HCT116 (cell line): ENCODE measurements at regions not wholly inside any gene's neighbourhood (a gene's known extent, or its start where the extent isn't known, plus 50 kb on each side); places are given as distances from the start of the nearest gene placed in this dataset.

ENCODE experiments used
- ATAC-seq: fragments of 200-7000 bp; cut with Tn5 transposase; 2 replicates; pipeline ENCODE4 v1.9.1; 2020; ENCODE audit warnings: mild to moderate bottlenecking, moderate library complexity
- BruUV-seq: library from RNA; stranded (reverse); fragments of 400-500 nt; replicated peaks from 2 replicates; lab custom pipeline; 2021; lab: Mats Ljungman, UMichigan
- CTCF ChIA-PET: fragments of 300-600 bp; sonication (Branson Sonifier 250); formaldehyde crosslinking; loops from one replicate; lab custom pipeline; 2021; ENCODE audit warnings: antibody characterized with exemption; lab: Charles Lee
- POLR2A ChIA-PET: fragments of 300-600, 350-600 bp; sonication (Branson Sonifier 250); formaldehyde crosslinking; loops from one replicate; lab custom pipeline; 2021; ENCODE audit warnings: antibody characterized with exemption; lab: Charles Lee
- RAD21 ChIA-PET, 2 experiments: fragments of 300-600 bp; sonication (Branson Sonifier 250); formaldehyde crosslinking; loops; one replicate each; lab custom pipeline; 2023; ENCODE audit warnings: low total read pairs in 2 of 2; ENCODE audit not compliant: uncharacterized antibody in 2 of 2, unreplicated experiment in 2 of 2, low non-redundant PET in 1 of 2; lab: Charles Lee
- DNase-seq: peaks from one replicate; pipeline ENCODE4 v3.0.0-alpha.2; 2010; ENCODE audit warnings: low read depth, low spot score
- H2AFZ ChIP-seq: fragments of 200-600 bp; shearing (Covaris generic), sonication (generic); 2 replicates; pipeline ENCODE4 v1.6.1; 2017; ENCODE audit warnings: low read depth, mixed run types, mixed read lengths, antibody characterized with exemption, low read length; ENCODE audit not compliant: poor library complexity, severe bottlenecking
- H3K27ac ChIP-seq: 2 replicates; pipeline ENCODE4 v1.5.1; 2012; ENCODE audit warnings: low read depth, low read length
- H3K27me3 ChIP-seq: fragments of 200-600 bp; sonication (generic); 2 replicates; pipeline ENCODE4 v1.6.1; 2016; ENCODE audit warnings: mixed run types, low read length, mixed read lengths; ENCODE audit not compliant: insufficient read depth
- H3K36me3 ChIP-seq, 2 experiments: fragments of 200-500 bp in 1 of 2; fragments of 200-600 bp in 1 of 2; sonication (Bioruptor generic) in 1 of 2; sonication (generic) in 1 of 2; 2 replicates each; pipeline versions ENCODE4 v1.5.1 to v1.6.1; 2014 to 2016; ENCODE audit warnings: low read length in 2 of 2, inconsistent platforms in 1 of 2, mixed read lengths in 1 of 2, mixed run types in 1 of 2; ENCODE audit not compliant: insufficient read depth in 2 of 2, control insufficient read depth in 1 of 2
- H3K4me1 ChIP-seq, 2 experiments: fragments of 200-600 bp in 1 of 2; sonication (generic) in 1 of 2; 2 replicates each; pipeline versions ENCODE4 v1.5.1 to v1.6.1; 2012 to 2017; ENCODE audit warnings: low read length in 2 of 2, inconsistent platforms in 1 of 2, mild to moderate bottlenecking in 1 of 2, mixed read lengths in 1 of 2, mixed run types in 1 of 2, moderate library complexity in 1 of 2; ENCODE audit not compliant: insufficient read depth in 2 of 2, control insufficient read depth in 1 of 2
- H3K4me2 ChIP-seq: fragments of 200-600 bp; sonication (generic); 2 replicates; pipeline ENCODE4 v1.6.1; 2017; ENCODE audit warnings: mixed run types, low read length, mixed read lengths
- H3K4me3 ChIP-seq, 2 experiments: fragments of 200-600 bp in 1 of 2; sonication (generic) in 1 of 2; replicated peaks in 1 of 2; 2 replicates each; pipeline ENCODE4 v1.5.1; 2011 to 2016; ENCODE audit warnings: low read length in 2 of 2, control low read depth in 1 of 2, low read depth in 1 of 2, mild to moderate bottlenecking in 1 of 2, mixed read lengths in 1 of 2, mixed run types in 1 of 2
- H3K79me2 ChIP-seq: fragments of 200-600 bp; sonication (generic); 2 replicates; pipeline ENCODE4 v1.6.1; 2017; ENCODE audit warnings: mild to moderate bottlenecking, mixed run types, low read length, moderate library complexity, mixed read lengths; ENCODE audit not compliant: insufficient read depth
- H3K9ac ChIP-seq: fragments of 200-600 bp; sonication (generic); 2 replicates; pipeline ENCODE4 v1.6.1; 2016; ENCODE audit warnings: low read length, mixed read lengths
- H3K9me2 ChIP-seq: fragments of 200-600 bp; sonication (generic), shearing (Covaris generic); 2 replicates; pipeline ENCODE4 v1.6.1; 2017; ENCODE audit warnings: mixed run types, mild to moderate bottlenecking, moderate library complexity; ENCODE audit not compliant: insufficient read depth
- H3K9me3 ChIP-seq, 2 experiments: fragments of 200-500 bp in 1 of 2; fragments of 200-600 bp in 1 of 2; sonication (Bioruptor generic) in 1 of 2; sonication (generic) in 1 of 2; 2 replicates each; pipeline ENCODE4 v1.6.1; 2014 to 2017; ENCODE audit warnings: low read length in 2 of 2, mixed read lengths in 2 of 2, inconsistent platforms in 1 of 2, low read depth in 1 of 2, mild to moderate bottlenecking in 1 of 2, mixed run types in 1 of 2, moderate library complexity in 1 of 2; ENCODE audit not compliant: control insufficient read depth in 1 of 2, insufficient read depth in 1 of 2
- H4K20me1 ChIP-seq: fragments of 200-600 bp; sonication (generic), shearing (Covaris generic); 2 replicates; pipeline ENCODE4 v1.6.1; 2017; ENCODE audit warnings: mixed run types, mild to moderate bottlenecking, moderate library complexity; ENCODE audit not compliant: insufficient read depth
- CEBPB ChIP-seq: IDR thresholded peaks from 2 replicates; pipeline ENCODE4 v1.6.1; 2012; ENCODE audit warnings: low read depth
- RAD21 ChIP-seq: IDR thresholded peaks from 2 replicates; pipeline ENCODE4 v1.6.1; 2012; ENCODE audit warnings: low read depth, mild to moderate bottlenecking
- REST ChIP-seq: IDR thresholded peaks from 2 replicates; pipeline ENCODE4 v1.6.1; 2012; ENCODE audit warnings: low read depth
- intact Hi-C: fragments of 100-400 bp; cut with micrococcal nuclease; formaldehyde crosslinking; loops from 2 replicates; pipeline ENCODE4 v1.10.0; 2022
- TF ChIP-seq, protein P1 (sequence below), 3 experiments: fragments of 200-600 bp in 1 of 3; sonication (generic) in 1 of 3; IDR thresholded peaks in 2 of 3; conservative IDR thresholded peaks in 1 of 3; 2 replicates each; pipeline ENCODE4 v1.5.1; 2012 to 2017; ENCODE audit warnings: low read depth in 2 of 3, low read length in 2 of 3, antibody characterized with exemption in 1 of 3, borderline replicate concordance in 1 of 3, control low read depth in 1 of 3, mild to moderate bottlenecking in 1 of 3, mixed read lengths in 1 of 3, mixed run types in 1 of 3, moderate library complexity in 1 of 3; ENCODE audit not compliant: insufficient read depth in 1 of 3

- CTCF ChIA-PET, result no interaction called here
- TF ChIP-seq RAD21, result no peak
- TF ChIP-seq CEBPB, result no peak
- TF ChIP-seq, protein P1, sequence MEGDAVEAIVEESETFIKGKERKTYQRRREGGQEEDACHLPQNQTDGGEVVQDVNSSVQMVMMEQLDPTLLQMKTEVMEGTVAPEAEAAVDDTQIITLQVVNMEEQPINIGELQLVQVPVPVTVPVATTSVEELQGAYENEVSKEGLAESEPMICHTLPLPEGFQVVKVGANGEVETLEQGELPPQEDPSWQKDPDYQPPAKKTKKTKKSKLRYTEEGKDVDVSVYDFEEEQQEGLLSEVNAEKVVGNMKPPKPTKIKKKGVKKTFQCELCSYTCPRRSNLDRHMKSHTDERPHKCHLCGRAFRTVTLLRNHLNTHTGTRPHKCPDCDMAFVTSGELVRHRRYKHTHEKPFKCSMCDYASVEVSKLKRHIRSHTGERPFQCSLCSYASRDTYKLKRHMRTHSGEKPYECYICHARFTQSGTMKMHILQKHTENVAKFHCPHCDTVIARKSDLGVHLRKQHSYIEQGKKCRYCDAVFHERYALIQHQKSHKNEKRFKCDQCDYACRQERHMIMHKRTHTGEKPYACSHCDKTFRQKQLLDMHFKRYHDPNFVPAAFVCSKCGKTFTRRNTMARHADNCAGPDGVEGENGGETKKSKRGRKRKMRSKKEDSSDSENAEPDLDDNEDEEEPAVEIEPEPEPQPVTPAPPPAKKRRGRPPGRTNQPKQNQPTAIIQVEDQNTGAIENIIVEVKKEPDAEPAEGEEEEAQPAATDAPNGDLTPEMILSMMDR (IDR thresholded peaks at IDR 0.05 in 2 of 3, conservative IDR thresholded peaks at IDR 0.05 in 1 of 3; ENCODE audit: borderline replicate concordance in 1 of 3, insufficient read depth in 1 of 3, low read depth in 2 of 3, low read length in 2 of 3), result no peak
- TF ChIP-seq, all 23 proteins: peak for 0
- H3K79me2 ChIP-seq, result no peaks in the 10 kb centered on the region
- no peak overlapping the region for H3K4me3 ChIP-seq
- no peak for DNase-seq
- H3K4me2 ChIP-seq, result no peak overlapping the region
- no peaks in the 10 kb centered on the region for H3K27me3 ChIP-seq
- H3K4me1 ChIP-seq, result no peaks in the 10 kb centered on the region
- peaks cover 3 to 19% of the 10 kb centered on the region in 2 experiments; a peak in 3 of 4 replicates for H3K9me3 ChIP-seq
- BruUV-seq, result no TSS peak
- intact Hi-C loops, result no loop called here
- H4K20me1 ChIP-seq, result no peaks in the 10 kb centered on the region
- H2AFZ ChIP-seq, result no peak overlapping the region
- no peak overlapping the region for H3K9ac ChIP-seq
- ATAC-seq, result no peak
- ChIA-PET RAD21 (no interaction called here), POLR2A (no interaction called here)
- no peaks in the 10 kb centered on the region for H3K9me2 ChIP-seq
- H3K36me3 ChIP-seq, result no peaks in the 10 kb centered on the region
- H3K27ac ChIP-seq, result no peak overlapping the region
These were observed 2384.6 kb upstream of the WWC1 start for GRCh38 chr5:165906871-165907270.

GRCh38 chr5:165913059-165913458 is 2378.4 kb upstream of the WWC1 start:
- BruUV-seq, result no TSS peak
- H3K4me3 ChIP-seq, result no peak overlapping the region

More at GRCh38 chr5:165913059-165913458, 2378.4 kb upstream of the WWC1 start:
- H2AFZ ChIP-seq, result no peak overlapping the region
- intact Hi-C loops, result no loop called here
- POLR2A ChIA-PET, result no interaction called here
- CTCF ChIA-PET, result no interaction called here
- no peak overlapping the region for H3K9ac ChIP-seq
- no peaks in the 10 kb centered on the region for H3K4me1 ChIP-seq
- no peak for ATAC-seq
- no peak overlapping the region for H3K4me2 ChIP-seq
- H3K79me2 ChIP-seq, result no peaks in the 10 kb centered on the region
- TF ChIP-seq REST, result no peak
- RAD21 ChIA-PET, result no interaction called here
- DNase-seq, result no peak
- no peak overlapping the region for H3K27ac ChIP-seq
- H3K36me3 ChIP-seq, result no peaks in the 10 kb centered on the region
- H3K9me3 ChIP-seq, result peaks cover 3 to 11% of the 10 kb centered on the region in 2 experiments; a peak in 3 of 4 replicates
- no peaks in the 10 kb centered on the region for H4K20me1 ChIP-seq
- no peaks in the 10 kb centered on the region for H3K9me2 ChIP-seq
- H3K27me3 ChIP-seq, result no peaks in the 10 kb centered on the region
